GM12878 (cell line): ENCODE measurements at regions not wholly inside any gene's neighbourhood (a gene's known extent, or its start where the extent isn't known, plus 50 kb on each side); places are given as distances from the start of the nearest gene placed in this dataset.
A peak's percentile ranks its signal among the peaks of the same experiment; 100 is the strongest.

Experiments
- ATAC-seq: fragments of 200-7000 bp; cut with Tn5 transposase; 3 replicates; pipeline ENCODE4 v1.9.1; 2020; ENCODE audit warnings: mild to moderate bottlenecking, moderate library complexity
- BruUV-seq: library from RNA; stranded (reverse); fragments of 400-500 nt; replicated peaks from 2 replicates; lab custom pipeline; 2021; lab: Mats Ljungman, UMichigan
- CTCF ChIA-PET: fragments of 300-600 bp; sonication (Branson Sonifier 250); formaldehyde crosslinking; extraction: SDS; loops from one replicate; lab custom pipeline; 2021; ENCODE audit warnings: inconsistent platforms; lab: Yijun Ruan, JAX
- POLR2A ChIA-PET: fragments of 350-600 bp; formaldehyde crosslinking; extraction: SDS; loops from one replicate; lab custom pipeline; 2021; ENCODE audit warnings: inconsistent platforms; lab: Charles Lee
- RAD21 ChIA-PET: fragments of 300-600 bp; sonication (Branson Sonifier 250); formaldehyde crosslinking; loops from one replicate; lab custom pipeline; 2023; ENCODE audit warnings: antibody characterized with exemption; ENCODE audit not compliant: unreplicated experiment; lab: Charles Lee
- SMC1A ChIA-PET: fragments of 300-600 bp; sonication (Branson Sonifier 250); formaldehyde crosslinking; loops from one replicate; lab custom pipeline; 2023; ENCODE audit not compliant: unreplicated experiment, uncharacterized antibody; lab: Charles Lee
- DNase-seq: peaks from one replicate; pipeline ENCODE4 v3.0.0-alpha.2; 2011; ENCODE audit warnings: low read depth, low spot score
- FAIRE-seq: peaks from 3 replicates; lab custom pipeline; 2011; peaks lifted over from hg19 to GRCh38; lab: Jason Lieb, UNC
- H2AFZ ChIP-seq: 2 replicates; pipeline ENCODE4 v1.6.0; 2011; ENCODE audit warnings: low read depth, low read length, control low read depth; ENCODE audit not compliant: control insufficient read depth
- H3K27ac ChIP-seq: 2 replicates; pipeline ENCODE4 v1.5.1; 2011; ENCODE audit warnings: control low read depth; ENCODE audit not compliant: control insufficient read depth, insufficient read depth
- H3K27me3 ChIP-seq, 2 experiments: replicated peaks in 1 of 2; 2 replicates each; pipeline versions ENCODE4 v1.6.0 to v1.6.1; 2011; ENCODE audit warnings: low read length in 1 of 2; ENCODE audit not compliant: control insufficient read depth in 2 of 2, insufficient read depth in 2 of 2
- H3K36me3 ChIP-seq, 2 experiments: 2 replicates each; pipeline ENCODE4 v1.5.1; 2011; ENCODE audit warnings: low read length in 1 of 2; ENCODE audit not compliant: control insufficient read depth in 2 of 2, insufficient read depth in 2 of 2
- H3K4me1 ChIP-seq: 2 replicates; pipeline ENCODE4 v1.6.1; 2011; ENCODE audit warnings: mild to moderate bottlenecking, low read length, moderate library complexity, mixed read lengths; ENCODE audit not compliant: control insufficient read depth, insufficient read depth
- H3K4me2 ChIP-seq: 2 replicates; pipeline ENCODE4 v1.6.0; 2011; ENCODE audit warnings: control low read depth; ENCODE audit not compliant: control insufficient read depth, insufficient read depth
- H3K4me3 ChIP-seq: fragments of 200-600 bp; sonication (generic); 2 replicates; pipeline ENCODE4 v1.5.1; 2016
- H3K79me2 ChIP-seq: 2 replicates; pipeline ENCODE4 v1.6.0; 2011; ENCODE audit warnings: low read length; ENCODE audit not compliant: control insufficient read depth, insufficient read depth
- H3K9ac ChIP-seq: 2 replicates; pipeline ENCODE4 v1.8.0; 2011; ENCODE audit warnings: low read length, control low read depth, mixed read lengths; ENCODE audit not compliant: control insufficient read depth, insufficient read depth
- H3K9me3 ChIP-seq: replicated peaks from 3 replicates; pipeline ENCODE4 v1.5.1; 2011; ENCODE audit warnings: mild to moderate bottlenecking, low read length; ENCODE audit not compliant: control insufficient read depth, insufficient read depth
- H4K20me1 ChIP-seq: 2 replicates; pipeline ENCODE4 v1.6.0; 2011; ENCODE audit not compliant: control insufficient read depth, insufficient read depth
- EED ChIP-seq: sonication (generic); IDR thresholded peaks from 2 replicates; pipeline ENCODE4 v1.6.1; 2016; ENCODE audit warnings: antibody characterized with exemption, low read depth
- GABPA ChIP-seq: IDR thresholded peaks from 2 replicates; pipeline ENCODE4 v1.6.1; 2014; ENCODE audit warnings: antibody characterized with exemption, low read depth, mild to moderate bottlenecking, inconsistent platforms
- NFXL1 ChIP-seq: fragments of 450-650 bp; IDR thresholded peaks from 2 replicates; pipeline ENCODE4 v1.6.1; 2017; ENCODE audit warnings: antibody characterized with exemption, mild to moderate bottlenecking, borderline replicate concordance
- RAD21 ChIP-seq: IDR thresholded peaks from 2 replicates; pipeline ENCODE4 v1.6.1; 2011; ENCODE audit warnings: mild to moderate bottlenecking, low read depth, low read length, moderate library complexity; ENCODE audit not compliant: insufficient read depth
- TCF12 ChIP-seq: IDR thresholded peaks from 2 replicates; pipeline ENCODE4 v1.6.1; 2011; ENCODE audit warnings: low read depth, mild to moderate bottlenecking, low read length
- ZNF24 ChIP-seq: fragments of 450-650 bp; IDR thresholded peaks from 2 replicates; pipeline ENCODE4 v1.6.1; 2017; ENCODE audit warnings: antibody characterized with exemption, mild to moderate bottlenecking
- WGBS: methylation state at CpG from one replicate; pipeline ENCODE4 v1.1.6; 2016; ENCODE audit warnings: low lambda C conversion rate; ENCODE audit not compliant: insufficient replicate concordance, insufficient coverage; ENCODE audit errors: missing lambda C conversion rate; 5-methylcytosine and 5-hydroxymethylcytosine counted together
- in situ Hi-C: fragments of 300-500 bp; cut with MboI; formaldehyde crosslinking; loops from 9 replicates; pipeline ENCODE4 v1.14.3; 2018; ENCODE audit warnings: mixed read lengths
- intact Hi-C: fragments of 100-400 bp; cut with micrococcal nuclease; formaldehyde crosslinking; loops from one replicate; pipeline ENCODE4 v1.14.2; 2022; ENCODE audit not compliant: unreplicated experiment

DNA sequence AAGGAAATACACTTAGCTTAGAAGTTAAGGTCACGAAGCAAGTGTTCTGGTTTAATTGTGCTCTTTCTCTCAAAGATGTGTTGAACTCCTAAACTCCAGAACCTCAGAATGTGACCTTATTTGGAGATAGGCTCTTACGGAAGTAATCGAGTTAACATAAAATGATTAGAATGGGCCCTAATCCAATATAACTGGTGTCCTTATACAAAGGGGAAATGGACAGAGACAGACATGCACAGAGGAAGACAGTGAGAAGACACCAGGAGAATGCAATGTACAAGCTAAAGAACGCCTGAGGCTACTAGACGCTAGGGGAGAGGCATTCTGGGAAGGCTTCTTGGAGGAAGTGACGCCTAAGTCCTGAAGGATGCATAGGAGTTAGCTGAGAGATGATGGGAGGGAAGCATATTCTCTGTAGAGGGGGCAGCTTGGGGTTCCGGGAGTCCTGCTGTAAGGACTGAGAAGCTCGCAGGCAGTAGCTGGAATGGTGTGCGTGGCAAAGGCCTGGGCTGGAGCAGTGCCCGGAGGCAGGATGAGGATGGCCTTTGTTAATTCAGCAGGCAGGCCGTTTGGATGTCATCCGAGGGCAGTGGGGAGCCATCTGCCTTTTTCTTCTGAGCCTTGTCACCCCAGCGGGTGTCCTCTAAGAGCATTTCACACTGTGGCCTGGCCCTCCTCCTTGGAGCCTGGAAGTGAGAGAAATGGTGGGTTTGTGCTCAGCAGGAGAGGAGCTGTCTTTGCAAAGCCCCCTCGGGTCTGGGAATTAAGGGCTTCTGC, 513.4 kb downstream of the SHQ1 start:
- DNase-seq (no peak), ATAC-seq (no peak), FAIRE-seq (peak; percentile 7)
- Histone ChIP-seq H2AFZ (no peak overlapping the region), H3K36me3 (no peaks in the 10 kb centered on the region), H3K27ac (no peak overlapping the region), H3K4me1 (no peaks in the 10 kb centered on the region), H3K4me3 (no peak overlapping the region), H3K27me3 (no peaks in the 10 kb centered on the region; a peak in 1 of 4 replicates), H3K79me2 (no peaks in the 10 kb centered on the region), H4K20me1 (no peaks in the 10 kb centered on the region), H3K9ac (no peak overlapping the region), H3K9me3 (no peaks in the 10 kb centered on the region; the same call in 2 of the 3 replicates), H3K4me2 (no peak overlapping the region)
- BruUV-seq: no TSS peak
- WGBS: 64% methylated on average over 14 of the region's 14 CpGs
- in situ Hi-C loops (no loop called here), intact Hi-C loops (no loop called here)
- no peak for TF ChIP-seq ZNF24
- TF ChIP-seq NFXL1: no peak
- no peak for TF ChIP-seq GABPA
- TF ChIP-seq TCF12: no peak
- RAD21 ChIA-PET: no interaction called here
- POLR2A ChIA-PET: interaction anchor here (0.6 kb wide), 1 partner anchor 225 kb away, joined by 5 read pairs; no protein-coding TSS in a partner anchor
- SMC1A ChIA-PET: interaction anchor here (1.6 kb wide), 1 partner anchor 11 kb away, joined by 4 read pairs; no protein-coding TSS in a partner anchor
- CTCF ChIA-PET: interaction anchor here (0.8 kb wide), 1 partner anchor 484 kb away, joined by 3 read pairs; no protein-coding TSS in a partner anchor

- Histone ChIP-seq H3K4me2 (no peak overlapping the region), H4K20me1 (no peaks in the 10 kb centered on the region), H3K9ac (no peak overlapping the region), H3K36me3 (no peaks in the 10 kb centered on the region), H3K4me1 (no peaks in the 10 kb centered on the region), H3K4me3 (no peak overlapping the region), H3K79me2 (no peaks in the 10 kb centered on the region), H3K27me3 (no peaks in the 10 kb centered on the region; a peak in 1 of 4 replicates), H3K27ac (no peak overlapping the region), H3K9me3 (no peaks in the 10 kb centered on the region), H2AFZ (no peak overlapping the region)
- intact Hi-C loops: no loop called here
- SMC1A ChIA-PET: no interaction called here
- in situ Hi-C loops: no loop called here
- no peak for TF ChIP-seq RAD21
- TF ChIP-seq EED: no peak
- FAIRE-seq (no peak), ATAC-seq (no peak), DNase-seq (no peak)
- WGBS: 29% methylated on average over 4 of the region's 4 CpGs
- CTCF ChIA-PET: interaction anchor here (1.1 kb wide), 1 partner anchor 103 kb away, joined by 3 read pairs; no protein-coding TSS in a partner anchor
- no TSS peak for BruUV-seq
- RAD21 ChIA-PET: no interaction called here
- POLR2A ChIA-PET: no interaction called here
These were observed 515.6 kb downstream of the SHQ1 start for GRCh38 chr3:72332689-72333088.
